Cardiac fibroblast (primary cell): ENCODE measurements at regions not wholly inside any gene's neighbourhood (a gene's known extent, or its start where the extent isn't known, plus 50 kb on each side); places are given as distances from the start of the nearest gene placed in this dataset.

Experiments used
- DNase-seq, 2 donors: peaks; one replicate each; pipeline versions ENCODE4 v3.0.0 to v3.0.0-alpha.2; 2010; ENCODE audit warnings: low read depth in 2 of 2
- H3K4me3 ChIP-seq, 2 donors: replicated peaks in 1 of 2; 1 replicate in 1 of 2; 2 replicates in 1 of 2; pipeline ENCODE4 v1.5.1; 2011; ENCODE audit warnings: low read depth in 2 of 2, low read length in 2 of 2, mild to moderate bottlenecking in 2 of 2, moderate library complexity in 1 of 2
- TF ChIP-seq, protein P1 (sequence below): IDR thresholded peaks from one replicate; pipeline ENCODE4 v1.5.1; 2011; ENCODE audit warnings: low read depth, mild to moderate bottlenecking, low read length, inconsistent platforms

DNA sequence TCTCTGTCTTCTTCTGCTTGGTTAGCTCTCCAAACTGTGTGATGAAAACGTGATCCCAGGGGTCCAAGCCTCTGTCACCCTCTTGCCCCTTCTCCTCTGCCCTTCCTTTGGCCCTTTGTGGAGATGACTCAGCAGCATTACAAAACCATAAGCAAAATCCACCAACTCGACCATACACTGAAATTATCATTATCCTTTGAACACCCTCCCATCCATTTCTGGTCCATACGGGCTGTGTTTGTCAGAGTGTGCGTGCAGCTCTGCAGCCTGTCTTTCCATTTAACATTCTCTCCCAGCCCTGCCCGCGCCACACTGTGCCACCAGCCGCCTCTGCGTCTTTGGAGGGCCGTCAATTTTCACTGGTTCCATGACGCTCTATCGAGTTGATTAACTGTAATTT is 69.2 kb downstream of the SLC25A47 start:
- TF ChIP-seq, protein P1, sequence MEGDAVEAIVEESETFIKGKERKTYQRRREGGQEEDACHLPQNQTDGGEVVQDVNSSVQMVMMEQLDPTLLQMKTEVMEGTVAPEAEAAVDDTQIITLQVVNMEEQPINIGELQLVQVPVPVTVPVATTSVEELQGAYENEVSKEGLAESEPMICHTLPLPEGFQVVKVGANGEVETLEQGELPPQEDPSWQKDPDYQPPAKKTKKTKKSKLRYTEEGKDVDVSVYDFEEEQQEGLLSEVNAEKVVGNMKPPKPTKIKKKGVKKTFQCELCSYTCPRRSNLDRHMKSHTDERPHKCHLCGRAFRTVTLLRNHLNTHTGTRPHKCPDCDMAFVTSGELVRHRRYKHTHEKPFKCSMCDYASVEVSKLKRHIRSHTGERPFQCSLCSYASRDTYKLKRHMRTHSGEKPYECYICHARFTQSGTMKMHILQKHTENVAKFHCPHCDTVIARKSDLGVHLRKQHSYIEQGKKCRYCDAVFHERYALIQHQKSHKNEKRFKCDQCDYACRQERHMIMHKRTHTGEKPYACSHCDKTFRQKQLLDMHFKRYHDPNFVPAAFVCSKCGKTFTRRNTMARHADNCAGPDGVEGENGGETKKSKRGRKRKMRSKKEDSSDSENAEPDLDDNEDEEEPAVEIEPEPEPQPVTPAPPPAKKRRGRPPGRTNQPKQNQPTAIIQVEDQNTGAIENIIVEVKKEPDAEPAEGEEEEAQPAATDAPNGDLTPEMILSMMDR = no peak
- H3K4me3 ChIP-seq = no peak overlapping the region
- peak; percentile 40 to 54 for DNase-seq

DNA sequence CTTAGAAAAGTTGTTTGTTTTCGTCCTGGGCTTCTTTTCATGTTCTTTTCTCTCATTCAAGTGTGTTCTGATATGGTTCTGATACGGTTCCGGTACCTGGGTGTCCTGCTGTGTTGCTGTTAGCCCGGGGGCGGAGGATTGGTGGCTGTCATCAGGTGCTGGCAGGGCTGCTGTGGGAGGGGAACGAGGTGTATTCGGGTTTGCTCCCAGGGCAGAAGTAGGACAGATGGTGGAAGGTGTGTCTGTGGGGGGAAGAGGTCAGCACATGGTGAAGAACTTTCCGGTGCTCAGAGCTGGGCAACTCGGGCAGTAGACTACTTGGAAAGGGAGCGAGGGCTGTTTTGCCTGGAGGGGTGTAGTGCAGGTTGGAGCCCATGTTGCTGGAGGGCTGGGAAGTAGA is 70.2 kb downstream of the SLC25A47 start:
- no peak for DNase-seq
- no peak overlapping the region for H3K4me3 ChIP-seq
- TF ChIP-seq, protein P1 = no peak

DNA sequence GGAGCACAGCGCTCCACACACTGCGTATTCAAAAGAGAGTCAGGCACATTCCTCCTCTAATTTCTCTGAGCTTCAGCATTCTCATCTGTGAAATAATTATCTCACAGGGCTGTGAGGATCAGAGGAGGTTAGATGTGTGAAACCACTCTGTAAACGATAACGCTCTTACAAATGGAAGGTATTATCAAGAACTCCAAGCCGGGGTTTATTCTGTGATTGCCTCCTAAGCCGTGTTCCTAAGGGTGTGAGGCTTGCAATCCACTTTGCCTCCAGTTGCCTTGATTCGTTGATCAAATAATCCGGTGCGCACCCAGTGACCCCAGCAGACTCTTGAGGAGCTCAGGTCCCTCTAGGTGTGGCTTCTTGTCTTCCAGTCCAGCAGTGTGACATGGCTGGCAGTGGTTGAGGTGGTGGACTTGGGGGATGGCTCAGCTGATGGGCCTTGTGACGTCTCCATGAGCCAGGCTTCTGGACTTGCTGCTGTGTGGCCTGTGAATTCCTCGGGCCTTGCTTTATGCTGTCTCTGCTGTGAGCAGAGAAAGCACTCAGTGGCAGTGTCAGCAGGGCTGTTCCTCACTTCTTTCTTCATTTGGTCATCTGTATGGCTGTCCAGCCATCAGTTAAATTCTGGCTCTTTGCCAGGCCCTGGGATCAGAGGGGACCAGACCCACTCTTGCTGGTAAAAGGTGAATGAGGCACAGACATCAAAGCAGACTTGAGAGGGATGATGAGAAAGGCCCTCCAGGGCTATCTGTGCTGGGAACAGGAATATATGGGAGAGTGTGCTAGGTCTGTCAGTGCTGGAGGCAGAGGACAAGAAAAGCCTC is 71.0 kb downstream of the SLC25A47 start:
- DNase-seq = no peak
- H3K4me3 ChIP-seq = no peak overlapping the region
- TF ChIP-seq, protein P1 = no peak

DNA sequence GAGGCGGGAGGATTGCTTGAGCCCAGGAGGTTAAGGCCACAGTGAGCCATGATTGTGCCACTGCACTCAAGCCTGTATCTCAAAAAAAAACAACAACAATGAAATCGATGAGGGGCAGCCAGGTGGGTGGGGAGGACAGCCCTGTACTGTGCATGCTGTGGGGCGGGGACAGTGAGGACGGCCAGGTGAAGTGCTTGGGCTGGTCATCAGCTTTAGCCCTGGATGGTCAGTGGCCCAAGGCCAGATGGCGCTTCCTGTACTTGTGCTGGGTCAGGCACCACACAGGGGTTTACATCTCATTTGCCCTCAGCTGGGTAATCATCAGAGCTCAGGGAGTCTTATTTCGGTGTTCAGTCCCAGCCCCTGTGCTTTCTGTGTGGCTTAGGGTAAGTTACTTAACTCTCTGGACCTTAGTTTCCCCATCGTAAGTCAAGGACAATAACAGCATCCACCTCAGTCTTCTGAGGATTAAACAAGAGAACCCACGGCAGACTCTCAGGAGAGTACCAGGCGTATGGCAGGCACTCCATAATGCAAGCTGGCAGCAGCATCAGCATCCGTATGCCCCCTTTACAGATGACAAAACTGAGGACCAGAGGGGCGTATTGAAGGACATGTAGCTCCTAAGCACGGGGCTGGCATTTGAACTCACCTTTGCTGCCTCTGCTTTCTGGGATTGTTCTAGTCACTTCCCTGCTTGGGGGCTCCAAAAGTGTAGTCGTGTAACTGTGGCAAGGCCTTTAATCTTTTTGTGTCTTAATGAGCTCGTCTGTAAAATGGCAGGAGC is 71.9 kb downstream of the SLC25A47 start:
- DNase-seq = no peak
- H3K4me3 ChIP-seq = no peak overlapping the region
- TF ChIP-seq, protein P1 = no peak

DNA sequence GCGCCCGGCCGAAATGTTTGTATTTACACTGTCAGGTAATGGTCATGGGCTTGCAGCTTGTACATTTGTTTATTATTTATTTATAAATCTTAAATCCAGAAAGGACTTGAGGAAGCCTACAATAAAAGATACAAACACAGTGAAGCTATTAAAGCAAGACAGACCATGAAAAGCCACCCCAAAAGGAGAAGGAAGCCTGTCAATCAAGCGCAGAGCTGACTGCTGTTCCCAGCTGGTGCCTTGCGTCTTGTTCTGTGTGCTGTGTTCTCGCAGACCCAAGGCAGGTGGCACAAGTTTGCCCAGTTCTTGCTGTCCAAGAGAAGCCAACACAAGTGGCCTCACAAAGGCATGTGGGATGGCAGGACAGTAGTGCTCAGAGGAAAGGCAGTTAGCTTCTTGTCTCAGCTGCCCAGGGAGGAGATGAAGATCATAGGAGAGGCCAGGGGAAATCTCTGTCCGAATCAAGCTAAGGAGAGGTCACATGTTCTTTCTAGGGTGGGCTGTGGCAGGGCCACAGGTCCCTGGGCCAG is 73.2 kb downstream of the SLC25A47 start:
- H3K4me3 ChIP-seq = no peak overlapping the region
- TF ChIP-seq, protein P1 = no peak
- DNase-seq = no peak

DNA sequence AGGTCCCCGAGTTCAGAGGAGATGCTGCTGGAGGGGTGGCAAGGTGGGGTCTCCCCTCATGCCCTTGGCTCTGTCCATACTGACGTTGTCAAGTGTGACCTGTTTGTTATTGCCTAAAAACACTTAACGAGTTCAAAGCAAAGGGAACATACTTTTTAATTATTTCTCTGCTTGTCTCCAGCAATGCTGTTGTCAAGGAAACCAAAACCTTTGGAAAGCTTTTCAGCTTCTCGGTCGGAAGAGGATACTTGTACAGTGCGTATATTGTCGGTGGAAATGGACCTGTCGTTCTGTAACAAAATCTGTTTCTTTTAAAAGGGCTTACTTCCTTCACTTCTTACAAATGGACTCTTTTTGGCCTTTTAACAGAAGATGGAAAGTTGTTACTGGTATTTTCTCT is 73.9 kb downstream of the SLC25A47 start:
- no peak for DNase-seq
- H3K4me3 ChIP-seq = no peak overlapping the region
- TF ChIP-seq, protein P1 = no peak
